Psoas muscle (tissue), 7 donors: ENCODE measurements at regions not wholly inside any gene's neighbourhood (a gene's known extent, or its start where the extent isn't known, plus 50 kb on each side); places are given as distances from the start of the nearest gene placed in this dataset.

Experiments
- ATAC-seq, 4 donors: fragments of 200-7000 bp; cut with Tn5 transposase; one replicate each; pipeline ENCODE4 v1.9.1; 2020; ENCODE audit warnings: moderate library complexity in 3 of 4, mild to moderate bottlenecking in 2 of 4
- DNase-seq, 2 donors: peaks; one replicate each; pipeline ENCODE4 v3.0.0-alpha.2; 2020
- H3K27ac ChIP-seq: fragments of 200-600 bp; one replicate; pipeline ENCODE4 v1.8.0; 2022
- H3K27me3 ChIP-seq, 3 donors: fragments of 200-600 bp in 1 of 3; one replicate each; pipeline versions ENCODE4 v1.6.1 to v1.8.0; 2013 to 2022; ENCODE audit warnings: low read length in 2 of 3, mild to moderate bottlenecking in 2 of 3, moderate library complexity in 1 of 3; ENCODE audit not compliant: insufficient read depth in 3 of 3
- H3K36me3 ChIP-seq, 2 donors: fragments of 200-600 bp in 1 of 2; one replicate each; pipeline versions ENCODE4 v1.6.1 to v1.8.0; 2013 to 2022; ENCODE audit warnings: low read depth in 1 of 2, mild to moderate bottlenecking in 1 of 2, moderate library complexity in 1 of 2; ENCODE audit not compliant: insufficient read depth in 1 of 2
- H3K4me1 ChIP-seq: fragments of 200-600 bp; one replicate; pipeline ENCODE4 v1.8.0; 2022
- H3K4me3 ChIP-seq: fragments of 200-600 bp; one replicate; pipeline ENCODE4 v1.8.0; 2022; ENCODE audit warnings: mild to moderate bottlenecking
- H3K9me3 ChIP-seq: fragments of 200-600 bp; one replicate; pipeline ENCODE4 v1.8.0; 2022
- CTCF ChIP-seq: fragments of 200-600 bp; IDR thresholded peaks from one replicate; pipeline ENCODE4 v1.8.0; 2022; ENCODE audit warnings: antibody characterized with exemption
- WGBS, 3 donors: extraction: QIAGEN DNeasy Blood & Tissue Kit; methylation state at CpG; one replicate each; pipeline versions ENCODE4 v1.1.6 to v1.1.7; 2013; 5-methylcytosine and 5-hydroxymethylcytosine counted together
- intact Hi-C, 2 donors: fragments of 100-400 bp; cut with DNase I; formaldehyde crosslinking; loops; one replicate each; pipeline versions ENCODE4 v1.11.0 to v1.14.2; 2022
- donor health status: healthy with polysubstance abuse.
- donor health status: DM: no; HTN: no; CAD: no; lungs with moderate emphysema.
- donor health status: Bipolar disorder and iron deficiency.
- donor health status: healthy.
- donor health status: DM: yes; HTN: yes; CAD: no.
- donor health status: DM: no; HTN: no; CAD: no.
- donor health status: DM: yes; HTN: yes; CAD: no.

- Histone ChIP-seq H3K4me1 (no peaks in the 10 kb centered on the region), H3K27ac (no peak overlapping the region), H3K27me3 (no peaks in the 10 kb centered on the region), H3K4me3 (no peak overlapping the region), H3K9me3 (no peaks in the 10 kb centered on the region), H3K36me3 (no peaks in the 10 kb centered on the region)
- intact Hi-C loops = no loop called here
- no peak for TF ChIP-seq CTCF
- DNase-seq = no peak
- WGBS, 3 donors = 88 to 95% (median 92%) methylated on average over 4 of the region's 4 CpGs
- no peak for ATAC-seq
Observed at GRCh38 chr4:31923634-31924033, 1203.5 kb downstream of the PCDH7 start.

GRCh38 chr4:31929676-31930345 lies 1209.6 kb downstream of the PCDH7 start:
- no peak for TF ChIP-seq CTCF
- DNase-seq (no peak), ATAC-seq (no peak)
- intact Hi-C loops = no loop called here
- no peaks in the 10 kb centered on the region for H3K4me1 ChIP-seq
- H3K27ac ChIP-seq = no peak overlapping the region
- no peaks in the 10 kb centered on the region for H3K36me3 ChIP-seq
- no peaks in the 10 kb centered on the region for H3K9me3 ChIP-seq
- WGBS, 3 donors = 40 to 49% (median 47%) methylated on average over 1 of the region's 1 CpG
- H3K4me3 ChIP-seq = no peak overlapping the region
- no peaks in the 10 kb centered on the region for H3K27me3 ChIP-seq

DNA sequence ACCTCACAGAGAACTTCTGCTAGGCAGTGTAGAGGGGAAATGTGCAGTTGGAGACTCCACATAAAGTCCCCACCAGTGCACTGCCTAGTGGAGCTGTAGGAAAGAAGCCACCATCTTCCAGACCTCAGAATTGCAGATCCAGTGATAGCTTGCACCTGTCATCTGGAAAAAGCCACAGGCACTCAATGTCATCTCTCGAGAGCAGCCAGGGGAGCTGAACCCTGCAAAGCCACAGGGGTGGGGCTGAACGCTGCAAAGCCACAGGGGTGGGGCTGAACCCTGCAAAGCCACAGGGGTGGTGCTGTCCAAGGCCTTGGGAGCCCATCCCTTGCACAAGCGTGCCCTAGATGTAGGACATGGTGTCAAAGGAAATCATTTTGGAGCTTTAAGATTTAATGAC lies 1226.3 kb downstream of the PCDH7 start:
- Histone ChIP-seq H3K4me3 (no peak overlapping the region), H3K27me3 (no peaks in the 10 kb centered on the region), H3K4me1 (no peaks in the 10 kb centered on the region), H3K27ac (no peak overlapping the region), H3K9me3 (no peaks in the 10 kb centered on the region), H3K36me3 (no peaks in the 10 kb centered on the region)
- ATAC-seq (no peak), DNase-seq (no peak)
- intact Hi-C loops = no loop called here
- 24 to 49% (median 33%) methylated on average over 2 to 3 of the region's 3 CpGs for WGBS, 3 donors
- no peak for TF ChIP-seq CTCF

- intact Hi-C loops = no loop called here
- no peak for DNase-seq
- no peaks in the 10 kb centered on the region for H3K4me1 ChIP-seq
- no peak for ATAC-seq
- no peak for TF ChIP-seq CTCF
- H3K36me3 ChIP-seq = no peaks in the 10 kb centered on the region
- no peaks in the 10 kb centered on the region for H3K9me3 ChIP-seq
- H3K27me3 ChIP-seq = no peaks in the 10 kb centered on the region
- no peak overlapping the region for H3K27ac ChIP-seq
- 63 to 76% (median 72%) methylated on average over 1 of the region's 1 CpG for WGBS, 3 donors
- H3K4me3 ChIP-seq = no peak overlapping the region
Observed at GRCh38 chr4:31947101-31947500, 1226.9 kb downstream of the PCDH7 start.

GRCh38 chr4:31949045-31949444 lies 1228.9 kb downstream of the PCDH7 start:
- H3K27ac ChIP-seq = no peak overlapping the region
- no peaks in the 10 kb centered on the region for H3K36me3 ChIP-seq
- intact Hi-C loops = no loop called here
- no peaks in the 10 kb centered on the region for H3K4me1 ChIP-seq
- DNase-seq (no peak), ATAC-seq (no peak)
- no peak overlapping the region for H3K4me3 ChIP-seq
- 90 to 96% (median 91%) methylated on average over 5 of the region's 5 CpGs for WGBS, 3 donors
- TF ChIP-seq CTCF = no peak
- H3K9me3 ChIP-seq = no peaks in the 10 kb centered on the region
- H3K27me3 ChIP-seq = no peaks in the 10 kb centered on the region
